Thymus (tissue), 11 donors: ENCODE measurements at regions not wholly inside any gene's neighbourhood (a gene's known extent, or its start where the extent isn't known, plus 50 kb on each side); places are given as distances from the start of the nearest gene placed in this dataset.
"Not testable (repeated sequence)": the region's sequence is repeated elsewhere in the genome, so short reads cannot be mapped to it uniquely, and the experiment has no call there.

ENCODE experiments used
- DNase-seq, 9 donors: peaks; one replicate each; pipeline ENCODE4 v3.0.0-alpha.2; 2013; ENCODE audit warnings: low spot score in 9 of 9, low read depth in 6 of 9, missing footprints in 1 of 9
- H3K27ac ChIP-seq, 2 donors: one replicate each; pipeline ENCODE4 v1.5.1; 2013; ENCODE audit warnings: control low read depth in 1 of 2, low read depth in 1 of 2, low read length in 1 of 2, mild to moderate bottlenecking in 1 of 2, moderate library complexity in 1 of 2
- H3K27me3 ChIP-seq, 2 donors: one replicate each; pipeline ENCODE4 v1.5.1; 2013; ENCODE audit warnings: low read length in 1 of 2; ENCODE audit not compliant: control insufficient read depth in 2 of 2, insufficient read depth in 1 of 2
- H3K36me3 ChIP-seq, 2 donors: one replicate each; pipeline ENCODE4 v1.5.1; 2013; ENCODE audit warnings: low read length in 1 of 2, mild to moderate bottlenecking in 1 of 2, moderate library complexity in 1 of 2; ENCODE audit not compliant: control insufficient read depth in 2 of 2, insufficient read depth in 2 of 2
- H3K4me1 ChIP-seq, 2 donors: one replicate each; pipeline ENCODE4 v1.5.1; 2013; ENCODE audit warnings: low read length in 2 of 2; ENCODE audit not compliant: control insufficient read depth in 2 of 2, insufficient read depth in 2 of 2
- H3K4me3 ChIP-seq, 2 donors: one replicate each; pipeline ENCODE4 v1.5.1; 2013; ENCODE audit warnings: low read length in 2 of 2, control low read depth in 1 of 2, mild to moderate bottlenecking in 1 of 2
- H3K9me3 ChIP-seq, 2 donors: one replicate each; pipeline ENCODE4 v1.5.1; 2013; ENCODE audit warnings: low read length in 1 of 2, mild to moderate bottlenecking in 1 of 2; ENCODE audit not compliant: control insufficient read depth in 2 of 2, insufficient read depth in 1 of 2
- WGBS: extraction: QIAGEN DNeasy Blood & Tissue Kit; methylation state at CpG from one replicate; pipeline ENCODE4 v1.1.7; 2013; 5-methylcytosine and 5-hydroxymethylcytosine counted together
- donor health status: healthy.

- DNase-seq = no peak
- no peak overlapping the region for H3K4me3 ChIP-seq
- WGBS = 85% methylated on average over 10 of the region's 10 CpGs
- H3K4me1 ChIP-seq = peaks cover 39 to 43% of the 10 kb centered on the region in 2 donors
- H3K9me3 ChIP-seq = no peaks in the 10 kb centered on the region
- no peaks in the 10 kb centered on the region for H3K27me3 ChIP-seq
- H3K36me3 ChIP-seq = no peaks in the 10 kb centered on the region
- H3K27ac ChIP-seq = peak overlapping the region; percentile 28 to 61
Observed at GRCh38 chr9:748861-749497, 92.5 kb upstream of the DMRT1 start.

- H3K27me3 ChIP-seq = no peaks in the 10 kb centered on the region
- H3K9me3 ChIP-seq = no peaks in the 10 kb centered on the region
- 1% methylated on average over 5 of the region's 5 CpGs for WGBS
- H3K4me1 ChIP-seq = peaks cover 39 to 43% of the 10 kb centered on the region in 2 donors
- DNase-seq = peak in 6 of 9 donors; percentile 14 to 67 (median 31)
- peak overlapping the region; percentile 28 to 61 for H3K27ac ChIP-seq
- H3K4me3 ChIP-seq = peak overlapping the region in 1 of 2 donors; percentile 20
- H3K36me3 ChIP-seq = no peaks in the 10 kb centered on the region
Observed at GRCh38 chr9:749716-750115, 91.8 kb upstream of the DMRT1 start.

- H3K27ac ChIP-seq = peak overlapping the region; percentile 28 to 64
- H3K4me1 ChIP-seq = peaks cover 39 to 43% of the 10 kb centered on the region in 2 donors
- H3K4me3 ChIP-seq = peak overlapping the region in 1 of 2 donors; percentile 20
- no peaks in the 10 kb centered on the region for H3K27me3 ChIP-seq
- DNase-seq = peak in 3 of 9 donors; percentile 35 to 57 (median 36)
- H3K36me3 ChIP-seq = no peaks in the 10 kb centered on the region
- WGBS = 19% methylated on average over 7 of the region's 7 CpGs
- no peaks in the 10 kb centered on the region for H3K9me3 ChIP-seq
Observed at GRCh38 chr9:750249-750967, 91.1 kb upstream of the DMRT1 start.

- Histone ChIP-seq H3K27me3 (no peaks in the 10 kb centered on the region), H3K4me1 (peaks cover 39 to 43% of the 10 kb centered on the region in 2 donors), H3K36me3 (no peaks in the 10 kb centered on the region), H3K27ac (no peak overlapping the region), H3K9me3 (no peaks in the 10 kb centered on the region), H3K4me3 (no peak overlapping the region)
- WGBS = 80% methylated on average over 14 of the region's 14 CpGs
- no peak for DNase-seq
Observed at GRCh38 chr9:751137-752051, 90.1 kb upstream of the DMRT1 start.

- H3K27me3 ChIP-seq = no peaks in the 10 kb centered on the region
- H3K36me3 ChIP-seq = no peaks in the 10 kb centered on the region
- DNase-seq = no peak
- H3K4me3 ChIP-seq = no peak overlapping the region
- H3K9me3 ChIP-seq = no peaks in the 10 kb centered on the region
- no peak overlapping the region for H3K27ac ChIP-seq
- 91% methylated on average over 5 of the region's 5 CpGs for WGBS
- H3K4me1 ChIP-seq = peaks cover 38 to 40% of the 10 kb centered on the region in 2 donors
Observed at GRCh38 chr9:752201-752600, 89.3 kb upstream of the DMRT1 start.

GRCh38 chr9:752681-753200, 88.8 kb upstream of the DMRT1 start:
- Histone ChIP-seq H3K36me3 (no peaks in the 10 kb centered on the region), H3K27me3 (no peaks in the 10 kb centered on the region), H3K9me3 (no peaks in the 10 kb centered on the region), H3K4me1 (peaks cover 34 to 38% of the 10 kb centered on the region in 2 donors), H3K27ac (no peak overlapping the region), H3K4me3 (no peak overlapping the region)
- 90% methylated on average over 6 of the region's 6 CpGs for WGBS
- no peak for DNase-seq

- not testable (repeated sequence) for DNase-seq
- WGBS = 94% methylated on average over 9 of the region's 9 CpGs
Observed at GRCh38 chr9:753734-754133, 87.8 kb upstream of the DMRT1 start.

GRCh38 chr9:754150-754931, 87.2 kb upstream of the DMRT1 start:
- Histone ChIP-seq H3K36me3 (no peaks in the 10 kb centered on the region), H3K27ac (no peak overlapping the region), H3K27me3 (no peaks in the 10 kb centered on the region), H3K4me1 (peaks cover 19 to 26% of the 10 kb centered on the region in 2 donors), H3K4me3 (no peak overlapping the region), H3K9me3 (no peaks in the 10 kb centered on the region)
- DNase-seq = no peak
- WGBS = 95% methylated on average over 9 of the region's 9 CpGs

More at GRCh38 chr9:753734-754133, 87.8 kb upstream of the DMRT1 start:
- H3K9me3 ChIP-seq, H3K4me3 ChIP-seq, H3K27ac ChIP-seq, H3K36me3 ChIP-seq, H3K27me3 ChIP-seq: not testable (repeated sequence)
- peaks cover 24 to 32% of the 10 kb centered on the region in 2 donors for H3K4me1 ChIP-seq
